ENCODE measurements at regions not wholly inside any gene's neighbourhood (a gene's known extent, or its start where the extent isn't known, plus 50 kb on each side); places are given as distances from the start of the nearest gene placed in this dataset.

DNA sequence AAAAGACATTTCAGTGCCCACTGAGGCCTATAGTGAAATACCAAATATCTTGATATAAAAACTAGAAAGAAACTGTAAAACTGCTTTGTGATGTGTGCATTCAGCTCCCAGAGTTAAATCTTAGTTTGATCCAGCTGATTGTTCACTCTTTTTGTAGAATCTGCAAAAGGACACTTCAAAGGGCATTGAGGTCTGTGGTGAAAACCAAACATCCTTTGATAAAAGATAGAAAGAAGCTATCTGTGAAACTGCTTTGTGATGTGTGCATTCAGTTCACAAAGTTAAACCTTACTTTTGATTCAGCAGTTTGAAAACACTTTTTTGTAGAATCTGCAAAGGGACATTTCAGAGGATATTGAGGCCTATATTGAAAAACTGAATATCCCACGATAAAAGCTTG is 290.7 kb upstream of the ALG10B start:
- no peak overlapping the region for H4K8ac ChIP-seq (ENCODE audit: extremely low read depth, insufficient read depth, low read length)
- no peaks in the 10 kb centered on the region for H3K79me2 ChIP-seq (ENCODE audit: control insufficient read depth in 1 of 2, insufficient read depth in 2 of 2, low read length in 2 of 2)
- no peak overlapping the region for H2AK5ac ChIP-seq (ENCODE audit: low read depth, low read length)
- H2AFZ ChIP-seq (ENCODE audit: low read length), result no peak overlapping the region
- no peak overlapping the region for H3K4me2 ChIP-seq (ENCODE audit: insufficient read depth in 1 of 2, low read depth in 2 of 2, low read length in 2 of 2)
- H3K4me1 ChIP-seq (replicated peaks in 1 of 4; ENCODE audit: control insufficient read depth in 3 of 4, insufficient read depth in 4 of 4, low read length in 3 of 4), result no peaks in the 10 kb centered on the region
- H3K14ac ChIP-seq (ENCODE audit: insufficient read length), result no peak overlapping the region
- ChIA-PET CTCF (ENCODE audit: partially characterized antibody) (no interaction called here), POLR2A (ENCODE audit: partially characterized antibody) (no interaction called here)
- H4K5ac ChIP-seq (ENCODE audit: insufficient read length, low read depth, low read length), result no peak overlapping the region
- H3K27me3 ChIP-seq (replicated peaks in 1 of 4; ENCODE audit: control insufficient read depth in 3 of 4, extremely low read depth in 1 of 4, insufficient read depth in 3 of 4, low read length in 3 of 4), result no peaks in the 10 kb centered on the region
- FAIRE-seq, result no peak
- H3K79me1 ChIP-seq (ENCODE audit: low read depth, low read length), result no peaks in the 10 kb centered on the region
- no peak for DNase-seq (ENCODE audit: low read depth in 1 of 2, low spot score in 2 of 2)
- H3K27ac ChIP-seq (ENCODE audit: low read depth, low read length), result no peak overlapping the region
- H4K20me1 ChIP-seq (replicated peaks in 1 of 2; ENCODE audit: control insufficient read depth in 1 of 2, insufficient read depth in 2 of 2, low read length in 2 of 2), result no peaks in the 10 kb centered on the region
- H2BK15ac ChIP-seq (ENCODE audit: low read length), result no peak overlapping the region
- H4K91ac ChIP-seq (replicated peaks; ENCODE audit: insufficient read length, low read length), result no peak overlapping the region
- no peak overlapping the region for H3K4me3 ChIP-seq (ENCODE audit: extremely low read depth in 1 of 4, insufficient read depth in 2 of 4, low read depth in 3 of 4, low read length in 4 of 4)
- H3K23me2 ChIP-seq (ENCODE audit: low read depth, low read length), result no peaks in the 10 kb centered on the region
- no peak overlapping the region for H2BK20ac ChIP-seq (ENCODE audit: low read length)
- no peak overlapping the region for H2BK120ac ChIP-seq (replicated peaks; ENCODE audit: low read depth, low read length)
- H3K18ac ChIP-seq (ENCODE audit: extremely low read depth, low read length), result no peak overlapping the region
- no peak overlapping the region for H3K56ac ChIP-seq (replicated peaks; ENCODE audit: insufficient read length, low read depth, low read length)
- no peaks in the 10 kb centered on the region for H3K36me3 ChIP-seq (ENCODE audit: control insufficient read depth in 2 of 4, insufficient read depth in 4 of 4, low read length in 3 of 4)
- no peak overlapping the region for H2BK5ac ChIP-seq (ENCODE audit: low read depth, low read length)
- no peak overlapping the region for H3K4ac ChIP-seq (replicated peaks; ENCODE audit: insufficient read length, low read depth, low read length)
- 39% methylated on average over 1 of the region's 1 CpG; no CpG with 5 or more reads in 1 of the 2 experiments for whole genome bisulfite sequencing, 2 experiments (ENCODE audit: extremely low coverage in 1 of 2, insufficient coverage in 1 of 2, insufficient read length in 1 of 2, insufficient replicate concordance in 2 of 2, low coverage in 1 of 2, low lambda C conversion rate in 2 of 2, missing lambda C conversion rate in 1 of 2)
- no peak overlapping the region for H3K9ac ChIP-seq (replicated peaks in 1 of 4; ENCODE audit: extremely low read depth in 1 of 4, low read depth in 3 of 4, low read length in 3 of 4)
- H3K23ac ChIP-seq (ENCODE audit: insufficient read length), result no peak overlapping the region
- peaks cover 71 to 77% of the 10 kb centered on the region in 2 experiments for H3K9me3 ChIP-seq (ENCODE audit: insufficient read depth in 2 of 2, low read depth in 1 of 2, low read length in 1 of 2)
- no peak overlapping the region for H2BK12ac ChIP-seq (ENCODE audit: low read depth, low read length)
- TF ChIP-seq POU5F1 (IDR thresholded peaks at IDR 0.05; ENCODE audit: low read depth, low read length) (no peak), RBBP5 (IDR thresholded peaks at IDR 0.05; ENCODE audit: borderline replicate concordance, low read depth, low read length) (no peak), EGR1 (IDR thresholded peaks at IDR 0.05; ENCODE audit: borderline replicate concordance, low read depth, low read length) (no peak), SIX5 (IDR thresholded peaks at IDR 0.05; ENCODE audit: low read depth, low read length) (no peak), KDM4A (IDR thresholded peaks at IDR 0.05; ENCODE audit: low read depth, low read length, severe bottlenecking) (no peak)
